ENCODE measurements at regions not wholly inside any gene's neighbourhood (a gene's known extent, or its start where the extent isn't known, plus 50 kb on each side); places are given as distances from the start of the nearest gene placed in this dataset.

DNA sequence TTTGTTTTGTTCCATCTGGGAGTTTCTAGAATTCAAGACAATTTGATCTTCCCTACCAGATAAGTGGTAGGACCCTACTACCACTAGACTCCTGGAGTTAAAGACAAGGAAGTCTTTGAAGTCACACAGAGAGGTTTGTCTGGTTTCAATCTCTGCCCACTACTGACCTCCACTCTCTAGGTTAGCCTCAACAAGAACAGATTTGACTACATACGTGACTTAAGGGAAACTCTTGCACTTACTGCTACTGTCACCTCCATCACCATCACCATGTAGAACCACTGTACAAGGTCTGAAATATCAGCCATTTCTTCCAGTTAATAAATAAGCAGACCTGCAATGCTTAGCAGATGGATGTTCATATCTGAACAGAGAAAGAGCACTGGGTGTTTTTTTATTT, 148.3 kb upstream of the ARHGEF26 start:
- DNase-seq, result no peak
- Mint-ChIP-seq H3K9me3 (peaks cover 56% of the 10 kb centered on the region), H3K27ac (no peak overlapping the region), H3K36me3 (ENCODE audit: low read depth) (peaks cover 7% of the 10 kb centered on the region; the same call in 1 of the 2 replicates), H3K4me1 (ENCODE audit: low read depth) (no peaks in the 10 kb centered on the region), H3K27me3 (ENCODE audit: insufficient read depth) (no peaks in the 10 kb centered on the region; the same call in 1 of the 2 replicates), H3K4me3 (no peak overlapping the region)
- TF ChIP-seq CTCF (IDR thresholded peaks at IDR 0.05), result no peak

GRCh38 chr3:153973722-153974265, 147.4 kb upstream of the ARHGEF26 start:
- Mint-ChIP-seq H3K36me3 (ENCODE audit: low read depth) (no peaks in the 10 kb centered on the region), H3K27me3 (ENCODE audit: insufficient read depth) (no peaks in the 10 kb centered on the region; the same call in 1 of the 2 replicates), H3K4me1 (ENCODE audit: low read depth) (no peaks in the 10 kb centered on the region), H3K4me3 (no peak overlapping the region), H3K27ac (no peak overlapping the region), H3K9me3 (peaks cover 47% of the 10 kb centered on the region)
- TF ChIP-seq CTCF (IDR thresholded peaks at IDR 0.05), result no peak
- DNase-seq, result no peak

DNA sequence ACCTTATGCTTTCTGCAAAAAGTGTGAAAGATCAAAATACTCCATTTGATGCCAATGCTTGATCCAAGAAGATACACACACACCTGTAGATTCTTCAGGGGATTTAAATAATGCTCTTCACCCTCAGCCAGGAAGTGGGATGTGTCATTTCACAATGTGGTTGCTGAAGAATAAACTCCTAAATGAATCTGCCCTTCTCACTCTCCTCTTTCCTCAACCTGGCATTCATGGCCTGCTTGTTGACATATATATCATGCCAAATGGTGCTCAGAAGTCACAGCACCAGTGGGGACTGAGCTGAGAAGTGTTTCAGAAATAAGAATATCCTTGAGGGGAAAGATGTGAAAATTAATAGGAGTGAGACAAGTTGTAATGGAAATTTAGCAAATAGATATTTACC, 146.6 kb upstream of the ARHGEF26 start:
- Mint-ChIP-seq H3K36me3 (ENCODE audit: low read depth) (no peaks in the 10 kb centered on the region), H3K27ac (no peak overlapping the region), H3K27me3 (ENCODE audit: insufficient read depth) (no peaks in the 10 kb centered on the region; the same call in 1 of the 2 replicates), H3K4me1 (ENCODE audit: low read depth) (no peaks in the 10 kb centered on the region), H3K9me3 (peaks cover 51% of the 10 kb centered on the region), H3K4me3 (no peak overlapping the region)
- TF ChIP-seq CTCF (IDR thresholded peaks at IDR 0.05), result no peak
- DNase-seq, result no peak

DNA sequence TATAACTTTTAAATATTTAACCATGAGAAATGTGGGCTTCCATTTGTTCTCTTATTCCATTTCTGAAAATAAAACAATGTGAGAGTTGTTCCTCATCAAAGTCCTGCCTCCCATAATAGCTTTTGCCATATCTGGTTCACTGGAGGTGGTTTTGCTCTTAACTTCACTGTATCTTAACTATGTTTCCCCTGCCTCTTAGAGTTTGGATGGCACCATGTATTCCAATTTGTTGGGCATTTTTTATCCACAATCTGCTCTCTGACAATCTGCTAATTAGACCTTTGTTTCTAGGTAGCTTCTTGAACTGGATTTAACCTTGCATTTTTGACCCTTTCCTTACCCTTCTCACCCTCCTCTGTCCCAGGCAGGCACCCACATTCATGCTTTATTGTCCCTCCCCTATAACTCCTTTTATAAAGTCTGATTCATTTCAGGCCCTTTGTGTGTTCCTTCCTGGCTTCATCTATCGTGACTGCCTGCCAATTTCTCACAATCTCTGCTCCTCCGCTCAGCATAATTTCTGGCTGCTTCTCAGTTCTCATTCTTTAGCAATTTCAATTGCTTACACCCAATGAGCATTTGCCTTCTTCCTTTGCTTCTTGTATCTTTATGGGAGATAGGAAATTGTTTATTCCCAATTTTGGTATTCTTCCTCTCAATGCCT, 144.2 kb upstream of the ARHGEF26 start:
- Mint-ChIP-seq H3K9me3 (peaks cover 56% of the 10 kb centered on the region), H3K4me3 (no peak overlapping the region), H3K27me3 (ENCODE audit: insufficient read depth) (no peaks in the 10 kb centered on the region; the same call in 1 of the 2 replicates), H3K27ac (no peak overlapping the region), H3K4me1 (ENCODE audit: low read depth) (no peaks in the 10 kb centered on the region), H3K36me3 (ENCODE audit: low read depth) (no peaks in the 10 kb centered on the region)
- TF ChIP-seq CTCF (IDR thresholded peaks at IDR 0.05), result no peak
- no peak for DNase-seq

DNA sequence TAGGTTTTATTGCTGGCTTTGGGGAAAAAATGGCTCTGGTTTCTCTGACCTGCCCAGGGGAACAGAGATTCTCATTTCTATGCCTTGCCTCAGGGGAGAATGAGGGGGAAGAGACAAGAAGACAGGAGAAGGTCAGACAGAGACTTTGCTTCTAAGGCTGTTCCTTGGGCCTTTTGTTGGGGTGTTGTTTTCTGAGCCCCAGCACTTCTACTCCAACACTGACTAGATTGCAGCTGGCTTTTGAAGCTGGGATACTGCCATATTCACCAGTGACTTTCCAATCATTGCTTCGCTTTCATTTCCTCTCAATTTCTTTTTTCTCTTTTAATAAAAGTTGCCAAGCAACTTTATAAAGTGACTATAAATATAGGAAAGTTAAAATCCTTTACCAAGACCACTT, 143.2 kb upstream of the ARHGEF26 start:
- TF ChIP-seq CTCF (IDR thresholded peaks at IDR 0.05), result no peak
- Mint-ChIP-seq H3K27me3 (ENCODE audit: insufficient read depth) (no peaks in the 10 kb centered on the region; the same call in 1 of the 2 replicates), H3K4me1 (ENCODE audit: low read depth) (no peaks in the 10 kb centered on the region), H3K27ac (no peak overlapping the region), H3K36me3 (ENCODE audit: low read depth) (no peaks in the 10 kb centered on the region), H3K4me3 (no peak overlapping the region), H3K9me3 (peaks cover 49% of the 10 kb centered on the region)
- no peak for DNase-seq
